A549 (cell line): ENCODE measurements at regions not wholly inside any gene's neighbourhood (a gene's known extent, or its start where the extent isn't known, plus 50 kb on each side); places are given as distances from the start of the nearest gene placed in this dataset.

Experiments
- CEBPB ChIP-seq, 2 experiments: fragments of >200 bp in 1 of 2; sonication (Bioruptor Twin) in 1 of 2; formaldehyde crosslinking in 1 of 2; IDR thresholded peaks; 2 replicates each; pipeline ENCODE4 v1.6.1; 2012 to 2016
- JUN ChIP-seq, 2 experiments: fragments of >200 bp; sonication (Bioruptor Twin); formaldehyde crosslinking; IDR thresholded peaks; 2 replicates in 1 of 2; 3 replicates in 1 of 2; pipeline ENCODE4 v1.6.1; 2016 to 2017
- POLR2A ChIP-seq: IDR thresholded peaks from 2 replicates; pipeline ENCODE4 v1.6.1; 2012; ENCODE audit warnings: mild to moderate bottlenecking, low read length
- TP53 ChIP-seq: fragments of 250-450 bp; sonication (Bioruptor Pico); IDR thresholded peaks from 2 replicates; pipeline ENCODE4 v1.5.0; 2021; ENCODE audit warnings: mild to moderate bottlenecking, moderate library complexity
- TF ChIP-seq, protein P1 (sequence below): fragments of >200 bp; sonication (Bioruptor Twin); formaldehyde crosslinking; IDR thresholded peaks from 3 replicates; pipeline ENCODE4 v1.5.1; 2016
- TF ChIP-seq, protein P2 (sequence below): IDR thresholded peaks from 2 replicates; pipeline ENCODE4 v1.6.1; 2012

DNA sequence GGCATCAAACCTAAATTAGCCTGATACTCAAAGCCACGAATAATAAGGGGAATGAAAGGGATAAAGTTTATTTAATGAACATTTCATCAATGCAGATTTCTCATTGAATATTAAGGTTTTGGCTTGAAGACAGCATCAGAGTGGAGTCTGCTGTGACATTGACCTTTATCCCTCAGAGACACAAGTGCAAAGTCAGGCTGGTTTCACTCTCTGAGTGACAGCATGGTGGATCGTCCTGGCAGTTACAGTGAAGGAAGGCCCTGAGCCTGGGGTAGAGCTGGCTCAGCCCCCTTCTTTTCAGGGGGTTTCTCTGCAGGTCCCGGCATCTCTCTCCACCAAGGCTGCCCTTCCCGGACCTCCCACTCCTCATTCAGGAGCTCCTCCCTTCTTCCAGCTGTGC lies 503.1 kb downstream of the PREX1 start:
- no peak for TF ChIP-seq POLR2A
- TF ChIP-seq, protein P1, sequence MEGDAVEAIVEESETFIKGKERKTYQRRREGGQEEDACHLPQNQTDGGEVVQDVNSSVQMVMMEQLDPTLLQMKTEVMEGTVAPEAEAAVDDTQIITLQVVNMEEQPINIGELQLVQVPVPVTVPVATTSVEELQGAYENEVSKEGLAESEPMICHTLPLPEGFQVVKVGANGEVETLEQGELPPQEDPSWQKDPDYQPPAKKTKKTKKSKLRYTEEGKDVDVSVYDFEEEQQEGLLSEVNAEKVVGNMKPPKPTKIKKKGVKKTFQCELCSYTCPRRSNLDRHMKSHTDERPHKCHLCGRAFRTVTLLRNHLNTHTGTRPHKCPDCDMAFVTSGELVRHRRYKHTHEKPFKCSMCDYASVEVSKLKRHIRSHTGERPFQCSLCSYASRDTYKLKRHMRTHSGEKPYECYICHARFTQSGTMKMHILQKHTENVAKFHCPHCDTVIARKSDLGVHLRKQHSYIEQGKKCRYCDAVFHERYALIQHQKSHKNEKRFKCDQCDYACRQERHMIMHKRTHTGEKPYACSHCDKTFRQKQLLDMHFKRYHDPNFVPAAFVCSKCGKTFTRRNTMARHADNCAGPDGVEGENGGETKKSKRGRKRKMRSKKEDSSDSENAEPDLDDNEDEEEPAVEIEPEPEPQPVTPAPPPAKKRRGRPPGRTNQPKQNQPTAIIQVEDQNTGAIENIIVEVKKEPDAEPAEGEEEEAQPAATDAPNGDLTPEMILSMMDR, result no peak
- no peak for TF ChIP-seq TP53 (CRISPR knock-in tag)
- no peak for TF ChIP-seq JUN (IDR thresholded peaks at IDR 0.05)
- no peak for TF ChIP-seq CEBPB (IDR thresholded peaks at IDR 0.05)
- TF ChIP-seq, protein P2, sequence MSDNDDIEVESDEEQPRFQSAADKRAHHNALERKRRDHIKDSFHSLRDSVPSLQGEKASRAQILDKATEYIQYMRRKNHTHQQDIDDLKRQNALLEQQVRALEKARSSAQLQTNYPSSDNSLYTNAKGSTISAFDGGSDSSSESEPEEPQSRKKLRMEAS, result no peak
